RWPE2 (cell line): ENCODE measurements at regions not wholly inside any gene's neighbourhood (a gene's known extent, or its start where the extent isn't known, plus 50 kb on each side); places are given as distances from the start of the nearest gene placed in this dataset.

Experiments
- ATAC-seq: fragments of 200-7000 bp; cut with Tn5 transposase; 3 replicates; pipeline ENCODE4 v1.9.1; 2021; ENCODE audit warnings: low read depth
- DNase-seq: peaks from one replicate; pipeline ENCODE4 v3.0.0-alpha.2; 2020; ENCODE audit warnings: low spot score
- H3K27ac ChIP-seq: fragments of 450-650 bp; 2 replicates; pipeline ENCODE4 v1.5.1; 2017; ENCODE audit warnings: mild to moderate bottlenecking; ENCODE audit not compliant: poor library complexity, severe bottlenecking
- H3K27me3 ChIP-seq: fragments of 250-450 bp; sonication (Bioruptor Pico); 2 replicates; pipeline ENCODE4 v1.5.1; 2021; ENCODE audit warnings: mild to moderate bottlenecking, moderate library complexity; ENCODE audit not compliant: insufficient read depth, poor library complexity, severe bottlenecking
- H3K36me3 ChIP-seq: fragments of 250-450 bp; sonication (Bioruptor Pico); 2 replicates; pipeline ENCODE4 v1.5.1; 2020; ENCODE audit warnings: low read depth, mild to moderate bottlenecking, moderate library complexity
- H3K4me1 ChIP-seq: fragments of 250-450 bp; sonication (Bioruptor Pico); 2 replicates; pipeline ENCODE4 v1.5.1; 2021; ENCODE audit warnings: mild to moderate bottlenecking, moderate library complexity; ENCODE audit not compliant: insufficient read depth, poor library complexity, severe bottlenecking
- H3K4me3 ChIP-seq: fragments of 250-450 bp; sonication (Bioruptor Pico); 2 replicates; pipeline ENCODE4 v1.5.1; 2021; ENCODE audit warnings: mild to moderate bottlenecking, moderate library complexity; ENCODE audit not compliant: severe bottlenecking
- H3K9me3 ChIP-seq: fragments of 250-450 bp; sonication (Bioruptor Pico); 2 replicates; pipeline ENCODE4 v1.5.1; 2021; ENCODE audit warnings: mild to moderate bottlenecking, moderate library complexity; ENCODE audit not compliant: severe bottlenecking
- TF ChIP-seq, protein P1 (sequence below): fragments of 450-650 bp; IDR thresholded peaks from one replicate; pipeline ENCODE4 v1.5.1; 2017; ENCODE audit warnings: mild to moderate bottlenecking, moderate library complexity; ENCODE audit not compliant: poor library complexity, severe bottlenecking

DNA sequence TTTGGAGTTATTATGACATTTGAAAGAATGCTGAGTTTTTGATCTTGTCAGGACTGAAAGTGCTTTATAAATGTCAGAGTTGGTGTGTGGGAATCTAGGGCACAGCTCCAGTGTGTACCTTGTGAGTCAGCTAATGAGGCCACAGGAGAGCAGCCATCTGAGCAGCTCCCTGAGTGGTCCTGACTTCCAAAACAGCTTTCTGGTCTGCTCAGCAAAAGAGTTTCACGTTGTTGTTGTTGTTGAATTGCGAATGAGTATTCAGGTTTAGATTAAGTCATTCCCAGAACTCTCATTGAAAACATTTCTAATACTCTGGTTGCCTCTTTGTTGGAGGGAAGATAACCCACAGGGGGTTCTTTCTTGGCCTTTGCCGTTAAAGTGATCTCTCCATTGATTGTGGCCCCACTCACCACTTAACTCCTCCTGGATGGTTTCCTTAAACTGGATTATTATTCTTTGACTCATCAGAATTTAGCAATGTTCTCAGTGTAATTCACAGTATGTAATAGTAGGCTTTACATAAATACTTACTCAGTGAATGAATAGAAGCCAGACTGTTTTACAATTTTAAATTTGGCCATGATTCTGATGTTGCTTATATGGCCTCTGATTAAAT is 125.1 kb upstream of the SGCD start:
- no peak for DNase-seq
- H3K36me3 ChIP-seq, result no peaks in the 10 kb centered on the region
- peak; percentile 74 for ATAC-seq
- TF ChIP-seq, protein P1, sequence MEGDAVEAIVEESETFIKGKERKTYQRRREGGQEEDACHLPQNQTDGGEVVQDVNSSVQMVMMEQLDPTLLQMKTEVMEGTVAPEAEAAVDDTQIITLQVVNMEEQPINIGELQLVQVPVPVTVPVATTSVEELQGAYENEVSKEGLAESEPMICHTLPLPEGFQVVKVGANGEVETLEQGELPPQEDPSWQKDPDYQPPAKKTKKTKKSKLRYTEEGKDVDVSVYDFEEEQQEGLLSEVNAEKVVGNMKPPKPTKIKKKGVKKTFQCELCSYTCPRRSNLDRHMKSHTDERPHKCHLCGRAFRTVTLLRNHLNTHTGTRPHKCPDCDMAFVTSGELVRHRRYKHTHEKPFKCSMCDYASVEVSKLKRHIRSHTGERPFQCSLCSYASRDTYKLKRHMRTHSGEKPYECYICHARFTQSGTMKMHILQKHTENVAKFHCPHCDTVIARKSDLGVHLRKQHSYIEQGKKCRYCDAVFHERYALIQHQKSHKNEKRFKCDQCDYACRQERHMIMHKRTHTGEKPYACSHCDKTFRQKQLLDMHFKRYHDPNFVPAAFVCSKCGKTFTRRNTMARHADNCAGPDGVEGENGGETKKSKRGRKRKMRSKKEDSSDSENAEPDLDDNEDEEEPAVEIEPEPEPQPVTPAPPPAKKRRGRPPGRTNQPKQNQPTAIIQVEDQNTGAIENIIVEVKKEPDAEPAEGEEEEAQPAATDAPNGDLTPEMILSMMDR, result no peak
- H3K4me3 ChIP-seq, result no peak overlapping the region
- H3K27ac ChIP-seq, result peak overlapping the region; percentile 10
- H3K27me3 ChIP-seq, result no peaks in the 10 kb centered on the region
- no peaks in the 10 kb centered on the region for H3K4me1 ChIP-seq
- H3K9me3 ChIP-seq, result peaks cover 3% of the 10 kb centered on the region

DNA sequence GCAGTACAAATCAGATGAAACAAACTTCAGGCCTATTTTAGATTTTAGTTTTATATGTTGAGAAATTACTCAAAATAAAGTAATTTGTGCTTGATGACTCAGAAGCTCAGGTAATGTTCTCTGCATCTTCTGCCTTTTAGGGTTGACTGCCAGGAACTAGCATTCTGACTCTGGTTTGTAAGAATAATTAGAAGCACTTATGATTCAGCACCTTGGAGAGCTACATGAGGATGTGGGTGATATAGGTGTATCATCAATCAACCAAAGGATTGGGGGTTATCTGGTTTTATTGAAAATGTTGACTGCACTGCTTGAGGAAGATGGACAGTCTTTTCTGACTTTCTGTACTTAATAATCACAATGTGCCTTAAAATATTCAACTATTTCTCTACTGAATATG is 118.7 kb upstream of the SGCD start:
- H3K27ac ChIP-seq, result no peak overlapping the region
- TF ChIP-seq, protein P1, result no peak
- no peaks in the 10 kb centered on the region for H3K36me3 ChIP-seq
- DNase-seq (no peak), ATAC-seq (no peak)
- H3K27me3 ChIP-seq, result no peaks in the 10 kb centered on the region
- H3K9me3 ChIP-seq, result peaks cover 3% of the 10 kb centered on the region
- H3K4me1 ChIP-seq, result no peaks in the 10 kb centered on the region
- H3K4me3 ChIP-seq, result no peak overlapping the region

DNA sequence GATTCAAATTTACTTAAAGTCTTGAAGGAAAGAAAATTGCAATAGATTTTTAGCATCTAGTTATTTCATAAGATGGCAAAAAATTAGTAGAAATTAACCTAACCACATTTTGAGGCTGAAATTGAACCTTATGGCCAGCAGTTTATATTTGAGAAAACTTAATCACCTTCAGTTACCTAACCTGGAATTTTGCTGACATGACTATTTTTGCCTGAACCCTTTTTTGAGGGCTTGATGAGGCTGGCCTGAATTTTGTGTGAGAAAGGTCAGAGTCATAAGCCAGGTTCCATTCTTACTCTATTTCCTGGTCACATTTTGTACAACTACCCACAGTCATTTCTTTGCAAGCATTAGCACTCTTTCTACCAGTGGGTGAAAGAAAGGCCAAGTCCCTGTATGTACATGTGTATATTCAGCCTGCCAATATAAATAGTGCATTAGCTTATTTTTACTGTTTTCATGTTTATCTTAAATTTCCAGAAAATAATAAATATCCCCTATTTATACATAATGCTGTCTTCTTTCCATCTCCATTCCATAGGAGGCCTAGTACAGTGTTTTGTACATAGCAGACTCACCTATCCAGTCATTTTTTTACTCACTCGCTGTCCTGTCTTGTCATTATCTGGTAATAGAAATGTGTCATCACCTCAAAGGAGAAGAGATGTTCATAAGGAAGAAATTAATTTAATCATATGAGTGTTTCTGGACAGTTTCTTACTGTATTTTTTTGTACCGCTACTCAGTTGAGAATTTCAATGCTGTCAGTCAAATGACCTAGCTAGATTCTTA is 108.4 kb upstream of the SGCD start:
- no peaks in the 10 kb centered on the region for H3K36me3 ChIP-seq
- TF ChIP-seq, protein P1, result no peak
- peaks cover 2% of the 10 kb centered on the region for H3K9me3 ChIP-seq
- no peak for DNase-seq
- H3K27ac ChIP-seq, result no peak overlapping the region
- no peaks in the 10 kb centered on the region for H3K4me1 ChIP-seq
- ATAC-seq, result no peak
- H3K27me3 ChIP-seq, result no peaks in the 10 kb centered on the region
- H3K4me3 ChIP-seq, result no peak overlapping the region

DNA sequence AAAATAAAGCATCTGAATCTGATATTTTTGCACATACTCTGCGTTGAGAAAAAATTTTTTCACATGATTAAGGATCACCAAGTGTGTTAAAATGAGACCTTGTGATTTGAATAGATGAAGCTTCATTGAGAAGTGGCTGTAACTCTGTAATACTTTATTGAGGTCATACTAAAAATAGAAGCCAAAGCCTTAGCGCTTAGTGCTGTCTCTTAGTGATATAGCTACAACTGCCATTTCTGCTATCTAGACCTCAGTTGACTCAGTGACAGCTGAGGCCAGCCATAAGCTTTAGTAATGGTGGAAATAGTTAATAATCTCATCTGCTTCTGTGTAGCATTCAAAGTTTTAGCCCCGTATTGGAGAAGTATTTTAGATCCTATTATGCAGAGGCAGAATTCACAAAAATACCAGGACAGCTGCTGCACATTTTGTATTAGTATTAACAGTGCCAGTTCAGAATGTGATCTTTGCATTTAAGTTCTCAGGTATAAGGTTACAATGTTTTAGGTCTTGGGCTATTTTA is 107.4 kb upstream of the SGCD start:
- Histone ChIP-seq H3K4me1 (no peaks in the 10 kb centered on the region), H3K27me3 (no peaks in the 10 kb centered on the region), H3K36me3 (no peaks in the 10 kb centered on the region), H3K9me3 (no peaks in the 10 kb centered on the region), H3K27ac (no peak overlapping the region), H3K4me3 (no peak overlapping the region)
- DNase-seq (no peak), ATAC-seq (no peak)
- TF ChIP-seq, protein P1, result no peak

DNA sequence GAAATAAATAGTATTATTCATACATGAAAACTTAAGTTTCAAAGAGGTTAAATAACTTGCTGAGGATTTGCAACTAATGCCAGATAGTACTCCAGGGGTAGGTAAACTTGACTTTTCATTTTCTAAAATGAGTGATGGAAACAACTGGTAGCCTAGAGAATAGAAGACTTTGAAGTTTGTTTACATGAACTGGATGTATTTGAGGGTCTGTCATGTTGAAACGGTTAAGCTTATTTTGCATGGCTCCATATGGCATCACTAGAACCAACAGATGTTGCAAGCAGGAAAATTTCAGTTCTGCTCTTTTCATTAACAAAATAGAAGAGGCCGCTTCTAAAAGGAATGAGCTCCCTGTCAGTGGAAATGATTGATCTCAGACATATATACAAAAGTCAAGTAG is 105.1 kb upstream of the SGCD start:
- H3K9me3 ChIP-seq, result no peaks in the 10 kb centered on the region
- H3K4me3 ChIP-seq, result no peak overlapping the region
- H3K27ac ChIP-seq, result no peak overlapping the region
- DNase-seq (no peak), ATAC-seq (no peak)
- TF ChIP-seq, protein P1, result no peak
- no peaks in the 10 kb centered on the region for H3K27me3 ChIP-seq
- no peaks in the 10 kb centered on the region for H3K36me3 ChIP-seq
- H3K4me1 ChIP-seq, result no peaks in the 10 kb centered on the region
